PC-3 (cell line): ENCODE measurements at regions not wholly inside any gene's neighbourhood (a gene's known extent, or its start where the extent isn't known, plus 50 kb on each side); places are given as distances from the start of the nearest gene placed in this dataset.

Experiments
- EZH2 ChIP-seq: fragments of 300-600 bp; sonication (generic); IDR thresholded peaks from one replicate; pipeline ENCODE4 v1.6.1; 2017; ENCODE audit warnings: antibody characterized with exemption, mild to moderate bottlenecking, low read length; ENCODE audit not compliant: unreplicated experiment
- EZH2phosphoT487 ChIP-seq: fragments of 300-600 bp; sonication (generic); IDR thresholded peaks from 2 replicates; pipeline ENCODE4 v1.6.1; 2018; ENCODE audit warnings: mild to moderate bottlenecking, antibody characterized with exemption, low read length, borderline replicate concordance
- TF ChIP-seq, protein P1 (sequence below): fragments of 300-600 bp; sonication (generic); conservative IDR thresholded peaks from 2 replicates; pipeline ENCODE4 v1.5.1; 2017; ENCODE audit warnings: antibody characterized with exemption, low read depth, mild to moderate bottlenecking, low read length

DNA sequence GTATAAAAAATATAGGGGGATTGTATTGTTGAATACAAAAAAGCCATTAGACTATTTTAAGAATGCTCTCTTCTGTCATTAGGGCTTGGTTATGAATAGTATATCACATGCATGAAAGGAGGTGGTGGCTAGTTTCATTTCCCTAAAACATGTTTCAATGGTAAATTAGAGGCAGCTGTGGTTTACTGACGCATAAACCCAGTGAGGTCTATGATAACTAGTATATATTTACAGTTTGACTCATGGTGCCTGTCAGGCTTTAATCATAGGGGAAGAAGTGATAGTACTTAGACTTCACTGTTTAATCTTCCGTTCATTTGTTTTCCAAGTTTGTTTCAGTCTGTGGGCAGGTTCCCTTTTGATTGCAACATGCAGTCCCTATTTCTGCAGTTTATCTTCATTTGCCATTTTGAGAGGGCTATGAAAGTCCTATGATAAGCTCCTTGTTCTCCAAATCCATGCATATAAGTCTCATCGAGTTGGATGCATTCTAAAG, 55.1 kb upstream of the MAP4K3 start:
- TF ChIP-seq, protein P1, sequence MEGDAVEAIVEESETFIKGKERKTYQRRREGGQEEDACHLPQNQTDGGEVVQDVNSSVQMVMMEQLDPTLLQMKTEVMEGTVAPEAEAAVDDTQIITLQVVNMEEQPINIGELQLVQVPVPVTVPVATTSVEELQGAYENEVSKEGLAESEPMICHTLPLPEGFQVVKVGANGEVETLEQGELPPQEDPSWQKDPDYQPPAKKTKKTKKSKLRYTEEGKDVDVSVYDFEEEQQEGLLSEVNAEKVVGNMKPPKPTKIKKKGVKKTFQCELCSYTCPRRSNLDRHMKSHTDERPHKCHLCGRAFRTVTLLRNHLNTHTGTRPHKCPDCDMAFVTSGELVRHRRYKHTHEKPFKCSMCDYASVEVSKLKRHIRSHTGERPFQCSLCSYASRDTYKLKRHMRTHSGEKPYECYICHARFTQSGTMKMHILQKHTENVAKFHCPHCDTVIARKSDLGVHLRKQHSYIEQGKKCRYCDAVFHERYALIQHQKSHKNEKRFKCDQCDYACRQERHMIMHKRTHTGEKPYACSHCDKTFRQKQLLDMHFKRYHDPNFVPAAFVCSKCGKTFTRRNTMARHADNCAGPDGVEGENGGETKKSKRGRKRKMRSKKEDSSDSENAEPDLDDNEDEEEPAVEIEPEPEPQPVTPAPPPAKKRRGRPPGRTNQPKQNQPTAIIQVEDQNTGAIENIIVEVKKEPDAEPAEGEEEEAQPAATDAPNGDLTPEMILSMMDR, result no peak
- TF ChIP-seq EZH2 (no peak), EZH2phosphoT487 (no peak)
